Prostate gland (tissue), 2 donors: ENCODE measurements at regions not wholly inside any gene's neighbourhood (a gene's known extent, or its start where the extent isn't known, plus 50 kb on each side); places are given as distances from the start of the nearest gene placed in this dataset.

ENCODE experiments used
- DNase-seq: peaks from one replicate; pipeline ENCODE4 v3.0.0-alpha.2; 2019; ENCODE audit warnings: low spot score
- H3K27ac ChIP-seq, 2 donors: fragments of 200-600 bp; sonication (generic); 2 replicates each; pipeline ENCODE4 v1.5.1; 2017 to 2019
- H3K27me3 ChIP-seq: fragments of 200-600 bp; sonication (generic); replicated peaks from 2 replicates; pipeline ENCODE4 v1.5.1; 2019; ENCODE audit not compliant: insufficient read depth
- H3K36me3 ChIP-seq, 2 donors: fragments of 200-600 bp; sonication (generic); 1 replicate in 1 of 2; 2 replicates in 1 of 2; pipeline versions ENCODE4 v1.5.1 to v1.8.1; 2017 to 2019
- H3K4me1 ChIP-seq: fragments of 200-600 bp; sonication (generic); replicated peaks from 2 replicates; pipeline ENCODE4 v1.5.1; 2019
- H3K4me3 ChIP-seq, 2 donors: fragments of 200-600 bp; sonication (generic); 2 replicates each; pipeline ENCODE4 v1.5.1; 2017 to 2019
- H3K9me3 ChIP-seq: fragments of 200-600 bp; sonication (generic); 2 replicates; pipeline ENCODE4 v1.5.1; 2017
- POLR2A ChIP-seq: fragments of 450-650 bp; IDR thresholded peaks from one replicate; pipeline ENCODE4 v1.6.1; 2016; ENCODE audit warnings: antibody characterized with exemption, mild to moderate bottlenecking
- POLR2AphosphoS5 ChIP-seq: sonication (generic); formaldehyde crosslinking; IDR thresholded peaks from one replicate; pipeline ENCODE4 v1.6.1; 2017; ENCODE audit warnings: antibody characterized with exemption
- WGBS: methylation state at CpG from one replicate; pipeline ENCODE4 v1.1.5; 2018; 5-methylcytosine and 5-hydroxymethylcytosine counted together
- intact Hi-C: fragments of 100-400 bp; cut with DNase I; formaldehyde crosslinking; loops from one replicate; pipeline ENCODE4 v1.14.2; 2022
- TF ChIP-seq, protein P1 (sequence below), 4 experiments: fragments of 200-600 bp in 2 of 4; fragments of 450-650 bp in 2 of 4; sonication (generic) in 2 of 4; IDR thresholded peaks; 1 replicate in 3 of 4; 2 replicates in 1 of 4; pipeline ENCODE4 v1.5.1; 2016 to 2019; ENCODE audit warnings: antibody characterized with exemption in 4 of 4, mild to moderate bottlenecking in 2 of 4, moderate library complexity in 2 of 4

DNA sequence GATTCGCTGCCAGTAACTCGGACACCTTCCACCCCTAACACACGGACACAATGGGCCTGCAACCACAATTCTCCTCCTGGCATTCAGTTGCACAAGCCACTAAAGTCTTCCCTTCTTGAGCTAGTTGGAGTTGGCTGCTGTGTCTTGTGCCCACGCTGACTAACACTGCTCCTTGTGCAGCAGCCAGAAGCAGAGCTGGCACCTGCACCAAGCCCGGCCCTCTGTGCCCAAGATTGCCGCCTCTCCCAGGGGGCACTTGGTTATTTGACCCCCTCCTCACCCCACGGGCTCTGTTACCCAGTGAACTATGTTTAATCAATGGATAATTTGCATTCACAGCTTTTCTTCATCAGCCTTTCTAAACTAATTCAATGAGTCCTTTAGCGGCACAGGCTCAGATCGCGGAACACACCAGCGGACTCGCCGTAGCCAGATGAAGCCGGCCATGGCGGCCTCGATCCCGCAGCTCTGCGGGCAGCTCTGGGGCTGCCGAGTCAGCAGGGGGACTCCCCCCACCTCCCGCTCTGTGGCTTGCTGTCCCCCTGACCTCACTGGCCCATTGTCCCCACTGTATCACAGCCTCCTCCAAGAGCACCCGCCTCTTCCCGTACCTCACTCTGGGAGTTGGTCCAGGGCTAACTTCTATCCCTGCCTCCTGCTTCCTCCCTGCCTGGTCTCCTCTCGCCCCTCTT is 94.8 kb upstream of the AFDN start:
- Histone ChIP-seq H3K27me3 (no peaks in the 10 kb centered on the region), H3K36me3 (no peaks in the 10 kb centered on the region), H3K27ac (no peak overlapping the region), H3K4me1 (peaks cover 4% of the 10 kb centered on the region), H3K9me3 (no peaks in the 10 kb centered on the region), H3K4me3 (no peak overlapping the region)
- 92% methylated on average over 23 of the region's 23 CpGs for WGBS
- TF ChIP-seq POLR2A (no peak), POLR2AphosphoS5 (no peak)
- TF ChIP-seq, protein P1, sequence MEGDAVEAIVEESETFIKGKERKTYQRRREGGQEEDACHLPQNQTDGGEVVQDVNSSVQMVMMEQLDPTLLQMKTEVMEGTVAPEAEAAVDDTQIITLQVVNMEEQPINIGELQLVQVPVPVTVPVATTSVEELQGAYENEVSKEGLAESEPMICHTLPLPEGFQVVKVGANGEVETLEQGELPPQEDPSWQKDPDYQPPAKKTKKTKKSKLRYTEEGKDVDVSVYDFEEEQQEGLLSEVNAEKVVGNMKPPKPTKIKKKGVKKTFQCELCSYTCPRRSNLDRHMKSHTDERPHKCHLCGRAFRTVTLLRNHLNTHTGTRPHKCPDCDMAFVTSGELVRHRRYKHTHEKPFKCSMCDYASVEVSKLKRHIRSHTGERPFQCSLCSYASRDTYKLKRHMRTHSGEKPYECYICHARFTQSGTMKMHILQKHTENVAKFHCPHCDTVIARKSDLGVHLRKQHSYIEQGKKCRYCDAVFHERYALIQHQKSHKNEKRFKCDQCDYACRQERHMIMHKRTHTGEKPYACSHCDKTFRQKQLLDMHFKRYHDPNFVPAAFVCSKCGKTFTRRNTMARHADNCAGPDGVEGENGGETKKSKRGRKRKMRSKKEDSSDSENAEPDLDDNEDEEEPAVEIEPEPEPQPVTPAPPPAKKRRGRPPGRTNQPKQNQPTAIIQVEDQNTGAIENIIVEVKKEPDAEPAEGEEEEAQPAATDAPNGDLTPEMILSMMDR (IDR thresholded peaks at IDR 0.05), result no peak
- DNase-seq, result no peak
- intact Hi-C loops, result no loop called here

DNA sequence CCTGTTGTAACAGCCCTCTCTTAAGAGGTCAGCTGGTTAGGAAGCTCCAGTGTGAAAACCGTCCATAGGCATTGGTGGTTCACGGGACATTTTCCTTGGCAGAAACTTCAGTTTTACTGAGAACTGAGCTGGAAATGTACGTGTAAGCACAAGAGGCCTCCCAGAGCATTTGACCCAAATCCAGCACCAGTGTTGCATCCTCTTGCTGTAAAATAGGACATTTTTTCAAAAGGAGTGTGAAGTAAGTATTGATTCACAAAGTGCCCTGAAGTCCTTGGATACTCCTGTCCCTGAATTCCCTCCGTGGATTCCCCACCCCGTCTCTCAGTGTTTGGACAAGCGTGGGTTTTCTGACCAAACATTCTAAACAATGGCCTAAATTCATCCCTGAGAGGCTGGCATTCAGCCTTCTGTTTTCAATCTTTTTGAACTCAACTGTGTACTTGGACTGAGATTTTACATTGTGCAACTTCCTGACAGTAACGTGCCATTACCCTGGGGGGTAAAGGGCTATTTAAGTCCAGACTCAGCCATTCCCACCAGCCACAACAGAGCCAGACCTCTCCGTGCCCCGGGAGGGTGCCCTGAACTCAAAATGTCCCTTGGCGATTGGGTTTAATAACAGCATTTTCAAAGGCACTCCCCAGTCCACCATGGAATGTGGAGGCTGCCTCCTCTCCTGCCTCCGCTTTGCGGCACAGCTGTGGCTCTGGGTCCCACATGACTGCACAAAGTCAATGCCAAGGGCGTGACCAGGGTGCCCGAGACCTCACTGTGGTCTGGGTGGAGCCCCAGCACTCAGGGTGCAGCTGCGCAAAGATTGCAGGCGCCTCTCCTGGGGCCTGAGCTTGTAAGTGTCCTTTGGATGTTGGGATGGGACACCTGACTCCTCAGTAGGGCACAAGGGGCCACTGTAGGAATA is 92.7 kb upstream of the AFDN start:
- peak overlapping the region; percentile 28 to 36 for H3K27ac ChIP-seq
- no peaks in the 10 kb centered on the region for H3K9me3 ChIP-seq
- DNase-seq, result peak; percentile 57
- H3K4me1 ChIP-seq, result peaks cover 4% of the 10 kb centered on the region
- TF ChIP-seq, protein P1 (IDR thresholded peaks at IDR 0.05), result no peak
- peak; percentile 69 for TF ChIP-seq POLR2AphosphoS5
- TF ChIP-seq POLR2A, result no peak
- H3K4me3 ChIP-seq, result no peak overlapping the region
- intact Hi-C loops, result no loop called here
- H3K27me3 ChIP-seq, result no peaks in the 10 kb centered on the region
- 29% methylated on average over 14 of the region's 16 CpGs for WGBS
- H3K36me3 ChIP-seq, result no peaks in the 10 kb centered on the region

DNA sequence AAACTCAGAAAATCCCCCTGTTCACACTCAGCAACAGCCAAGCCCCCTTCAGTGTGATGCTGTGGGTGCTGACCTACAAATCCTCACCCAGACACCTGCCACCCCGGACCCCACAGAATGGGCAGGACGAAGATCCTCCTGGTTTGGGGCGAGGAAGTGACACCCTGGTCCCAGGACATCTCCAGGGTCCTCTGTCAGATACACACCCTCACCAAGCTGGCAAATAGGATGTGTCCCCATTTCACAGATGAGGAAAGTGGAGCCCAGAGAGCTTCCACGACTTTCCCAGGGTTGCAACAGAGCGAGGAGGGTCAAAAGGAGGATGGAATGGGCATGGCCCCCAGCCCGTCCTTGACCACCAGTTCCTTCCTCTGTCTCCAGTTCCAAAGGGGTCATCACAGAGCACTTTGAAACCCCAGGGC is 92.0 kb upstream of the AFDN start:
- H3K27ac ChIP-seq, result no peak overlapping the region
- H3K4me3 ChIP-seq, result no peak overlapping the region
- intact Hi-C loops, result no loop called here
- WGBS, result 93% methylated on average over 6 of the region's 6 CpGs
- no peak for DNase-seq
- no peaks in the 10 kb centered on the region for H3K36me3 ChIP-seq
- no peaks in the 10 kb centered on the region for H3K27me3 ChIP-seq
- H3K9me3 ChIP-seq, result no peaks in the 10 kb centered on the region
- H3K4me1 ChIP-seq, result peaks cover 4% of the 10 kb centered on the region
- TF ChIP-seq POLR2AphosphoS5 (no peak), POLR2A (no peak)
- TF ChIP-seq, protein P1 (IDR thresholded peaks at IDR 0.05), result no peak

DNA sequence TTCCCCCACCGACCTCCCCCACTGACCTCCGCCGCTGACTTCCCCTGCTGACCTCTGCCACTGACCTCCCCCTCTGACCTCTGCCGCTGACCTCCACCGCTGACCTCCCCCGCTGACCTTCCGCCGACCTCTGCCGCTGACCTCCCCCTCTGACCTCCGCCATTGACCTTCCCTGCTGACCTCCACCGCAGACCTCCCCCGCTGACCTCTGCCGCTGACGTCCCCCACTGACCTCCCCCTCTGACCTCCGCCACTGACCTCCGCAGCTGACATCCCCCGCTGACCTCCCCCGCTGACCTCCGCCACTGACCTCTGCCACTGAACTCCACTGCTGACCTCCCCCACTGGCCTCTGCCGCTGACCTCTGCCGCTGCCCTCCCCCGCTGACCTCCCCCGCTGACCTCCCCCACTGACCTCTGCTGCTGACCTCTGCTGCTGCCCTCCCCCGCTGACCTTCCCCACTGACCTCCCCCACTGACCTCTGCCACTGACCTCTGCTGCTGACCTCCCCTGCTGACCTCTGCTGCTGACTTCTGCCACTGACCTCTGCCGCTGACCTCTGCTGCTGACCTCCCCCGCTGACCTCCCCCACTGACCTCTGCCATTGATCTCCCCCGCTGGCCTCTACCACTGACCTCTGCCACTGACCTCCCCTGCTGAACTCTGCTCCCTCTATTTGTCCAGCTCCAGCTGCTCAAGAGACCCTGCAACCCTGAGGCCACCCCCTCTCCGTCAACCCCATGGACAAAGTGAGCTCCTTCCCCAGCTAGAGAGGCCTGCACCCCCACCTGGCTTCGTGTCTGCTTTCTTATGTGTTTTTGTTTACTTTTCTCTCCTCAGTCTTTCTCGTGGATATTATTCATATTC is 91.4 kb upstream of the AFDN start:
- H3K27ac ChIP-seq, result no peak overlapping the region
- H3K4me3 ChIP-seq, result no peak overlapping the region

More for the DNA sequence above, 91.4 kb upstream of the AFDN start:
- no peak for DNase-seq
- TF ChIP-seq, protein P1 (IDR thresholded peaks at IDR 0.05), result no peak
- TF ChIP-seq POLR2AphosphoS5 (no peak), POLR2A (no peak)
- Histone ChIP-seq H3K27me3 (no peaks in the 10 kb centered on the region), H3K4me1 (peaks cover 4% of the 10 kb centered on the region), H3K9me3 (no peaks in the 10 kb centered on the region), H3K36me3 (no peaks in the 10 kb centered on the region)
- 77% methylated on average over 16 of the region's 30 CpGs for WGBS
- intact Hi-C loops, result no loop called here
